BE2C (cell line): ENCODE measurements at regions not wholly inside any gene's neighbourhood (a gene's known extent, or its start where the extent isn't known, plus 50 kb on each side); places are given as distances from the start of the nearest gene placed in this dataset.

ENCODE experiments used
- DNase-seq: peaks from one replicate; pipeline ENCODE4 v3.0.0-alpha.2; 2020
- H3K27me3 ChIP-seq: fragments of 250-450 bp; sonication (Bioruptor Pico); 2 replicates; pipeline ENCODE4 v1.5.1; 2020; ENCODE audit warnings: mild to moderate bottlenecking
- H3K36me3 ChIP-seq: fragments of 250-450 bp; sonication (Bioruptor Pico); 2 replicates; pipeline ENCODE4 v1.5.1; 2020; ENCODE audit warnings: mild to moderate bottlenecking
- H3K4me1 ChIP-seq: fragments of 250-450 bp; sonication (Bioruptor Pico); 2 replicates; pipeline ENCODE4 v1.5.1; 2020
- H3K4me3 ChIP-seq: 2 replicates; pipeline ENCODE4 v1.5.1; 2011; ENCODE audit warnings: low read depth, low read length
- H3K9me3 ChIP-seq: fragments of 250-450 bp; sonication (Bioruptor Pico); 2 replicates; pipeline ENCODE4 v1.5.1; 2020
- CTCF ChIP-seq: IDR thresholded peaks from 2 replicates; pipeline ENCODE4 v1.5.1; 2012; ENCODE audit warnings: mild to moderate bottlenecking, low read depth, low read length

DNA sequence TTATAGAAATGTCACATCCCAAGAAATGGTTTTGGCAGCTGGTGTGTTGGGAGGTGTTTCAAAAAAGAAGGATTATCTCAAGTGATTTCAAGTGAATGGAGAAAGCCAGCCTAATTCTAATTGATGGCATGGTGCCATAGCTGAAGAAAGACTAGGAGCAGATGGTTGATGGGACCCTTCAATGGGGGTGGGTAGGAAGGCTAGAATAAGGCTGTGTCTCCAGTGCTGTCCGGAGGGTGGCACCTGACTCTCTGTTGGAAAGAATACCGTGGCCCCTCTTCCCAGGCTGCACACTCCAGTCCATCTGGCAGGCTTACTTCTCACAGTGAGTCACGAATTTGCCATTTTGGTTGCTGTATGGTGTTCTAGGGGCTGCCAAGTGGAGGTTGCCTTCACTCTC lies 51.0 kb upstream of the GPR12 start:
- no peak for TF ChIP-seq CTCF
- Histone ChIP-seq H3K4me3 (no peak overlapping the region), H3K9me3 (no peaks in the 10 kb centered on the region), H3K36me3 (no peaks in the 10 kb centered on the region), H3K27me3 (peaks cover 15% of the 10 kb centered on the region), H3K4me1 (no peaks in the 10 kb centered on the region)
- no peak for DNase-seq
